ENCODE measurements at regions not wholly inside any gene's neighbourhood (a gene's known extent, or its start where the extent isn't known, plus 50 kb on each side); places are given as distances from the start of the nearest gene placed in this dataset.

DNA sequence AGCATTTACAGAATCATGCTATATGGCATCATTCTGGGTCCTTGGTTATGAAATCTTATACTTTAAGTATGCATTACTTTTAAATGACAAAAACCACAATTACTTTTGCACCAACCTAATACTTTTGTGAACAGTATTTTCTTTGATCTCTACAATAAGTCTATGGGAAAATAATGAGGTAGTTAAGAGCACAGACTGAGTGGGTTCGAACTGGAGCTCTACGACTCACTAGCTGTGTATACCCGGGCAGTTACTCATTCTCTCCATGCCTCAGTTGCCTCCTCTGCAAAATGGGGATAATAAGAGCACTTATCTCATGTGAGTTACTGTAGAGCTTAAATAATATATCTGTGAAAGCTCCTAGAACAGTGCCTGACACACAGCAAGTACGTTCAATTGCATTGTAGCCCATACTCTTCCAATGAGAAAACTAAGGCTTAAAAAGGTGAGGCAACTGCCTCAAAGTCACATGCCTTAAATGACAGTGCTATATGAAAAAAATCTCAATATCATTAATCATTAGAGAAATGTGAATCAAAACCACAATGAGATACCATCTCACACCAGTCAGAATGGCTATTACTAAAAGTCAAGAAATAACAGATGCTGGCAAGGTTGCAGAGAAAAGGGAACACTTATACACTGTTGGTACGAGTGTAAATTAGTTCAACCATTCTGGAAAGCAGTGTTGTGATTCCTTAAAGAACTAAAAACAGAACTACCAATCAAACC, 151.5 kb downstream of the CHIC2 start:
- no peak for DNase-seq

GRCh38 chr4:53908661-53909078, 155.7 kb downstream of the CHIC2 start:
- peak; percentile 59 to 65 for DNase-seq
- TF ChIP-seq POLR2A (IDR thresholded peaks at IDR 0.05; ENCODE audit: low read length) (no peak), GATA1 (IDR thresholded peaks at IDR 0.05; ENCODE audit: low read depth, low read length) (no peak)

More for the DNA sequence above, 151.5 kb downstream of the CHIC2 start:
- TF ChIP-seq GATA1 (IDR thresholded peaks at IDR 0.05; ENCODE audit: low read depth, low read length) (no peak), POLR2A (IDR thresholded peaks at IDR 0.05; ENCODE audit: low read length) (no peak)

- TF ChIP-seq GATA1 (IDR thresholded peaks at IDR 0.05; ENCODE audit: low read depth, low read length) (no peak), POLR2A (IDR thresholded peaks at IDR 0.05; ENCODE audit: low read length) (no peak)
Observed at GRCh38 chr4:53907772-53908171, 156.6 kb downstream of the CHIC2 start.

DNA sequence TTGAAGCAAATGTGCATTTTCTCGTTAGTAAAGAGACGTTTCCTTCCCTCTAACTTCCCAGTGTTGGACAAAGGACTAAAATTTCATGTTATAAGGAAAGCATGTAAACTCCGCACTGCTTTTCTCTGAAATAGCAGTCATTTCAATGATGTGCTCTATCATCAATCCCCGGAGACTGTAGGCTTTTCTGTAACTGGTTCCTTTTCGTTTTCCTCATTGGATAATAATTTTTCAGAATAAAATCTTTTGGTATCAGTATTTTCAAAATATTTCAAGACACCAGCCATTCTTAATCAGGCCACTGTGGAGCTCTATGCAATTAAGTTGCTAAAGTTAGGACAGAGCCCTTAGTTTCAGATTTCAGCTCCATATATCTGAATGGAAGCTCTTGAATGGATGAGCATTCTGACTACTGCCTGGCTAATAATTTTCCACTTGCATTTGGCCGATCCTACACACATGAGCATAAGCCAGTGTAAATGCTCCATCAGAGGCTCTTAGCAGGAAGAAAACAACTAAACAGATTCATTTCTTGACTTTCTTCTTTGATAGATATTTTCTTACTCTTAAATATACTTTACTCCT, 157.7 kb downstream of the CHIC2 start:
- TF ChIP-seq GATA1 (IDR thresholded peaks at IDR 0.05; ENCODE audit: low read depth, low read length): no peak
- no peak for TF ChIP-seq POLR2A (IDR thresholded peaks at IDR 0.05; ENCODE audit: low read length)
- DNase-seq: no peak

More at GRCh38 chr4:53907772-53908171, 156.6 kb downstream of the CHIC2 start:
- DNase-seq: no peak

DNA sequence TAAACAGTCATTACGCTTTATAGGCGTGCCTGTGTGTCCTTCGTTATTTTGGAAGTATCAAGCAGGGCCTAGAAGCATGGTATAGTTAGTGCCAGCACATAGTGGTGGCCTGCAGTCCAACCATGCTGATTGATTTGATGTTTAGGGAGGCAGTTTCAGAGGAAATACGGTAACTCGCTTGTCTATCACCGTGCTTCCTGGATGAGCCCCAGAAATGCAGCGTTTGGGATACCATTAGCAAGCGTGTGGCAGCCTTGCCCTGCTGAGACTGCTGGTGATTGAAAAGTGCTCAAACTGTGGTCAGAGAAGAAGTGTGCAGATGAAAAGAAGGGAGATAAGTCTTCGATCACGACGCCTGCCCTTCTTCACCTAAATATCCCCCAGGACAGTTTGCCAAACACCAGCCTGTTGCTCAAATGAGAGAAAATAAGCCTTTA, 158.4 kb downstream of the CHIC2 start:
- TF ChIP-seq POLR2A (IDR thresholded peaks at IDR 0.05; ENCODE audit: low read length) (no peak), GATA1 (IDR thresholded peaks at IDR 0.05; ENCODE audit: low read depth, low read length) (no peak)
- DNase-seq: peak; percentile 4 to 9

DNA sequence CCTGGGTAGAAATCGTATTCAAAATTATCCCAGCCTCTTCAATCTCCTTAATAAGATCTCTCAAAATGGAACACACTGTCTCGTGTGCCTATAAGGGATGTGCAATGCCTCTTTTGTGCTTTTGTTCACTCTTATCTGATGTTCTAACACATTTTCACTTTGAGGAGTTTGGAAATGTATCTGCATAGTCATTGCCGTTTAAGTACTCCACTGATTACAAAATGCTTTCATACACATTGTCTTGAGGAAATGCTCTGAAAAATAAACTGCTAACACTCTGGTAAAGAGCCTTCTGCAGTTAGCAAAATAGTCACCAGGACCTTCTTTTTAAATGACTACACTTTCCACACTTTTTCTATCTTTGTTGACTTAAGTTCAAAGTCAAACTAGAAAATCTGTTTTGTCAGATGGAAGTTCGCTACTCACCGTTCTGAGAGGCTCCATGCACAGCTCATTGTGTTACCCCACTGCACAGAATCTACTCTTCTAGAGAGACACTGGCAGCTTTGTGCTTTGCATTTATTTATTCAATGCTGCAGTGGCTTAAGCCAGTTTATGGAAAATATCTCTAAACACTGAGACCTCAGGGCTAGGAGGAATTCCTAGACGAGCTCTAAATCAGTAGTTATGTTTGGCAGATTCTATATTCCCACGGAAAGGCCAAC, 159.0 kb downstream of the CHIC2 start:
- TF ChIP-seq GATA1 (IDR thresholded peaks at IDR 0.05; ENCODE audit: low read depth, low read length) (no peak), POLR2A (IDR thresholded peaks at IDR 0.05; ENCODE audit: low read length) (no peak)
- no peak for DNase-seq

- DNase-seq: no peak
- TF ChIP-seq POLR2A (IDR thresholded peaks at IDR 0.05; ENCODE audit: low read length) (no peak), GATA1 (IDR thresholded peaks at IDR 0.05; ENCODE audit: low read depth, low read length) (no peak)
Observed at GRCh38 chr4:53902786-53903185, 161.6 kb downstream of the CHIC2 start.

GRCh38 chr4:53900271-53900649, 164.1 kb downstream of the CHIC2 start:
- no peak for TF ChIP-seq POLR2A (IDR thresholded peaks at IDR 0.05; ENCODE audit: low read length)
- TF ChIP-seq GATA1 (IDR thresholded peaks at IDR 0.05; ENCODE audit: low read depth, low read length): no peak

DNA sequence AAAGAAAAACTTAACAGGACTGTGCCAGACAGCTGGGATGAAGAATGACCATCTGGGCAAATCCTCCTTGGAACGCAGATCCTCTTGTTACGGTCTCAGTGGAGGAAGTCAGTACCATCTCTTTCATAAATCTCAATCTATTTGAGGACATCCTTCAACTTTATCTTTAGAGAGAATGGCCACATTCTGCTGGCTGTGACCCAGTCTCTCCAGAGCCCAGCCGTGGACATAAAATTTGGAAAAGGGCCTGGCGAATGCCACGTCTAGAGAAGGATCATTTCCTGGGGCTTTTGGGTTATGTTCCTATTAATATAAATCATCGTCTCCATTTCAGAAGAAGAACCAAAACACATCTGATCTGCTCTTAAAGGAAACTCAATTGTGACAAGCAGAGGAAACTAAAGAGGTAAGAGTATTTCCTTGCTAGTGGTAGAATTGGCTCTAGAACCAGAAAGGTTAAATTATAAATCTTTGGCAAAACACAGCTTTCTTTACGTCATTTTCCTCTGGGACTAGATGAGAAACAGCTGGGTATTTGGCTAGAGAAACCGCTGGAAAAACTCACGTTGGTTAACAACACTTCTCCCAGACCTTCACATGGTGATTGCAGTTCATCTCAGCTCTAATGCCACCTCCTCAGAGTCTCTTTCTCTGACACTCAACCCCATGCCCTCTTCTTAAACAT, 164.7 kb downstream of the CHIC2 start:
- DNase-seq: no peak
- no peak for TF ChIP-seq POLR2A (IDR thresholded peaks at IDR 0.05; ENCODE audit: low read length)
- no peak for TF ChIP-seq GATA1 (IDR thresholded peaks at IDR 0.05; ENCODE audit: low read depth, low read length)

More at GRCh38 chr4:53900271-53900649, 164.1 kb downstream of the CHIC2 start:
- no peak for DNase-seq

DNA sequence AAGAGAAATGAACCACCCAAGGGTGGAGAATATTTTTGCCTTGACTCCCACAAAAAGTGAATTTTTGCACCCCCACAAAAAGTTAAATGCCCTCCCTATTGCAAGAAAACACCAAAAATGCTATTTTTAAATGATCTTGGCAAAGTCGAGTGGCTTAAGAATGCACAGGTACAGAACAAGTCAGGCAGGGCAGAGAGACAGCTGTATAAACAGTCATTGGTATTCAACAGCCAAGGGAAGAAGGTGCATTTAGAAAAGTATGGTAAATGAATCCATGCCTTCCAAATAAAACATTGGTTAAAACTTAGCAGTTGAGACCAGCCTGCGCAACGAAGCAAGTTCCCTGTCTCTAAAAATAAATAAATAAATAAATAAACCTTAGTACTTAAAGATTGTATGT, 169.3 kb downstream of the CHIC2 start:
- TF ChIP-seq GATA1 (IDR thresholded peaks at IDR 0.05; ENCODE audit: low read depth, low read length): no peak
- TF ChIP-seq POLR2A (IDR thresholded peaks at IDR 0.05; ENCODE audit: low read length): no peak
- no peak for DNase-seq

DNA sequence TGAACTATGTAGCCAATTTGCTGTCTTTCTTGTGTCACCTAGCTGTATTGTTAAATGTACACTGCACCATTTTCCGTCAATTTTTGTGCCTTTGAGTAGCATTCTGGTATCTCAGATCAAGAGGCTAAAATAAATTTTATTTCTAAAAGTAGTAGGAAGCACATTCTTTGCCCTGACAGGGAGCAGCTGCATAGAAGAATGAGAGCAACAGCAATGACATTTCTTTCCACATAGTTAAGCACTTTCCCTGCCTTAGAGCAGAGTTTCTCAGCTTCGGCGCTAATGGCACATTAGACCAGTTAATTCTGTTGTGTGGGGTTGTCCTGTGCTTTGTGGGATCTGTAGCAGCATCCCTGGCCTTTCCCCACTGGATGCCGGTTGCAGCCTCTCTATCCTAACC, 173.9 kb downstream of the CHIC2 start:
- DNase-seq: no peak
- TF ChIP-seq POLR2A (IDR thresholded peaks at IDR 0.05; ENCODE audit: low read length) (no peak), GATA1 (IDR thresholded peaks at IDR 0.05; ENCODE audit: low read depth, low read length) (no peak)

- DNase-seq: no peak
- TF ChIP-seq GATA1 (IDR thresholded peaks at IDR 0.05; ENCODE audit: low read depth, low read length) (no peak), POLR2A (IDR thresholded peaks at IDR 0.05; ENCODE audit: low read length) (no peak)
Observed at GRCh38 chr4:53889326-53890055, 174.9 kb downstream of the CHIC2 start.

GRCh38 chr4:53886090-53886489, 178.3 kb downstream of the CHIC2 start:
- DNase-seq: no peak
- TF ChIP-seq POLR2A (IDR thresholded peaks at IDR 0.05; ENCODE audit: low read length) (no peak), GATA1 (IDR thresholded peaks at IDR 0.05; ENCODE audit: low read depth, low read length) (no peak)

Measured in erythroblast (primary cell).